SJSA1 (cell line): ENCODE measurements at regions not wholly inside any gene's neighbourhood (a gene's known extent, or its start where the extent isn't known, plus 50 kb on each side); places are given as distances from the start of the nearest gene placed in this dataset.
A peak's percentile ranks its signal among the peaks of the same experiment; 100 is the strongest.
"Not testable (repeated sequence)": the region's sequence is repeated elsewhere in the genome, so short reads cannot be mapped to it uniquely, and the experiment has no call there.

Experiments
- DNase-seq, 2 experiments: peaks; one replicate each; pipeline ENCODE4 v3.0.0-alpha.2; 2015 to 2020; ENCODE audit warnings: low spot score in 2 of 2, low read depth in 1 of 2
- H3K27ac ChIP-seq: fragments of 250-450 bp; sonication (Bioruptor Pico); 2 replicates; pipeline ENCODE4 v1.5.1; 2020; ENCODE audit warnings: mild to moderate bottlenecking, moderate library complexity
- H3K27me3 ChIP-seq: fragments of 250-450 bp; sonication (Bioruptor Pico); replicated peaks from 2 replicates; pipeline ENCODE4 v1.5.1; 2020; ENCODE audit warnings: mild to moderate bottlenecking, moderate library complexity
- H3K36me3 ChIP-seq: fragments of 250-450 bp; sonication (Bioruptor Pico); 2 replicates; pipeline ENCODE4 v1.5.1; 2020; ENCODE audit warnings: mild to moderate bottlenecking
- H3K4me1 ChIP-seq: fragments of 250-450 bp; sonication (Bioruptor Pico); replicated peaks from 2 replicates; pipeline ENCODE4 v1.6.1; 2021; ENCODE audit warnings: mild to moderate bottlenecking
- H3K4me3 ChIP-seq: fragments of 250-450 bp; sonication (Bioruptor Pico); 2 replicates; pipeline ENCODE4 v1.5.1; 2020; ENCODE audit warnings: mild to moderate bottlenecking
- H3K9me3 ChIP-seq: fragments of 250-450 bp; sonication (Bioruptor Pico); replicated peaks from 2 replicates; pipeline ENCODE4 v1.5.1; 2020; ENCODE audit warnings: mild to moderate bottlenecking

- H3K36me3 ChIP-seq = no peaks in the 10 kb centered on the region
- H3K4me1 ChIP-seq = peaks cover 16% of the 10 kb centered on the region
- H3K27ac ChIP-seq = no peak overlapping the region
- H3K4me3 ChIP-seq = no peak overlapping the region
- H3K9me3 ChIP-seq = no peaks in the 10 kb centered on the region
- DNase-seq = no peak
- no peaks in the 10 kb centered on the region for H3K27me3 ChIP-seq
Observed at GRCh38 chr16:64094181-64094965, 1027.5 kb downstream of the CDH11 start.

- peak overlapping the region; percentile 61 for H3K27ac ChIP-seq
- peak in 1 of 2 experiments; percentile 67 for DNase-seq
- no peak overlapping the region for H3K4me3 ChIP-seq
- H3K27me3 ChIP-seq = no peaks in the 10 kb centered on the region
- no peaks in the 10 kb centered on the region for H3K9me3 ChIP-seq
- peaks cover 16% of the 10 kb centered on the region for H3K4me1 ChIP-seq
- H3K36me3 ChIP-seq = no peaks in the 10 kb centered on the region
Observed at GRCh38 chr16:64092271-64092670, 1029.6 kb downstream of the CDH11 start.

- no peaks in the 10 kb centered on the region for H3K36me3 ChIP-seq
- H3K4me1 ChIP-seq = peaks cover 16% of the 10 kb centered on the region
- H3K4me3 ChIP-seq = no peak overlapping the region
- H3K27me3 ChIP-seq = no peaks in the 10 kb centered on the region
- DNase-seq = no peak
- no peak overlapping the region for H3K27ac ChIP-seq
- no peaks in the 10 kb centered on the region for H3K9me3 ChIP-seq
Observed at GRCh38 chr16:64090327-64090726, 1031.5 kb downstream of the CDH11 start.

- no peaks in the 10 kb centered on the region for H3K36me3 ChIP-seq
- no peak overlapping the region for H3K27ac ChIP-seq
- DNase-seq = peak in 1 of 2 experiments; percentile 19
- H3K4me3 ChIP-seq = no peak overlapping the region
- H3K27me3 ChIP-seq = no peaks in the 10 kb centered on the region
- H3K4me1 ChIP-seq = peaks cover 16% of the 10 kb centered on the region
- no peaks in the 10 kb centered on the region for H3K9me3 ChIP-seq
Observed at GRCh38 chr16:64089697-64090096, 1032.2 kb downstream of the CDH11 start.

- H3K4me1 ChIP-seq = peaks cover 16% of the 10 kb centered on the region
- H3K9me3 ChIP-seq = no peaks in the 10 kb centered on the region
- H3K4me3 ChIP-seq = no peak overlapping the region
- no peaks in the 10 kb centered on the region for H3K27me3 ChIP-seq
- no peak overlapping the region for H3K27ac ChIP-seq
- no peak for DNase-seq
- no peaks in the 10 kb centered on the region for H3K36me3 ChIP-seq
Observed at GRCh38 chr16:64088838-64089237, 1033.0 kb downstream of the CDH11 start.

- no peak for DNase-seq
- Histone ChIP-seq H3K36me3 (no peaks in the 10 kb centered on the region), H3K9me3 (no peaks in the 10 kb centered on the region), H3K27me3 (no peaks in the 10 kb centered on the region), H3K4me3 (no peak overlapping the region), H3K4me1 (no peaks in the 10 kb centered on the region), H3K27ac (no peak overlapping the region)
Observed at GRCh38 chr16:64085296-64085695, 1036.6 kb downstream of the CDH11 start.

GRCh38 chr16:64084706-64085105 lies 1037.2 kb downstream of the CDH11 start:
- H3K36me3 ChIP-seq = no peaks in the 10 kb centered on the region
- H3K27me3 ChIP-seq = no peaks in the 10 kb centered on the region
- no peaks in the 10 kb centered on the region for H3K4me1 ChIP-seq
- H3K4me3 ChIP-seq = no peak overlapping the region
- DNase-seq = no peak
- no peak overlapping the region for H3K27ac ChIP-seq
- no peaks in the 10 kb centered on the region for H3K9me3 ChIP-seq

GRCh38 chr16:64083428-64084129 lies 1038.3 kb downstream of the CDH11 start:
- H3K4me3 ChIP-seq = no peak overlapping the region
- H3K27ac ChIP-seq = no peak overlapping the region
- H3K9me3 ChIP-seq = no peaks in the 10 kb centered on the region
- DNase-seq = no peak
- no peaks in the 10 kb centered on the region for H3K27me3 ChIP-seq
- no peaks in the 10 kb centered on the region for H3K4me1 ChIP-seq
- H3K36me3 ChIP-seq = no peaks in the 10 kb centered on the region

- H3K4me3 ChIP-seq = no peak overlapping the region
- H3K27me3 ChIP-seq = no peaks in the 10 kb centered on the region
- H3K36me3 ChIP-seq = no peaks in the 10 kb centered on the region
- no peak for DNase-seq
- no peak overlapping the region for H3K27ac ChIP-seq
- H3K4me1 ChIP-seq = no peaks in the 10 kb centered on the region
- H3K9me3 ChIP-seq = no peaks in the 10 kb centered on the region
Observed at GRCh38 chr16:64077242-64077641, 1044.6 kb downstream of the CDH11 start.

GRCh38 chr16:64074706-64075105 lies 1047.2 kb downstream of the CDH11 start:
- H3K4me3 ChIP-seq = no peak overlapping the region
- DNase-seq = no peak
- no peak overlapping the region for H3K27ac ChIP-seq
- no peaks in the 10 kb centered on the region for H3K9me3 ChIP-seq
- no peaks in the 10 kb centered on the region for H3K27me3 ChIP-seq
- no peaks in the 10 kb centered on the region for H3K36me3 ChIP-seq
- no peaks in the 10 kb centered on the region for H3K4me1 ChIP-seq

GRCh38 chr16:64072131-64072730 lies 1049.6 kb downstream of the CDH11 start:
- DNase-seq, H3K9me3 ChIP-seq, H3K4me3 ChIP-seq, H3K27ac ChIP-seq, H3K27me3 ChIP-seq, H3K36me3 ChIP-seq, H3K4me1 ChIP-seq: not testable (repeated sequence)

GRCh38 chr16:64065523-64065922 lies 1056.3 kb downstream of the CDH11 start:
- no peaks in the 10 kb centered on the region for H3K27me3 ChIP-seq
- H3K4me1 ChIP-seq = no peaks in the 10 kb centered on the region
- H3K36me3 ChIP-seq = no peaks in the 10 kb centered on the region
- DNase-seq = no peak
- H3K9me3 ChIP-seq = no peaks in the 10 kb centered on the region
- H3K4me3 ChIP-seq = no peak overlapping the region
- H3K27ac ChIP-seq = no peak overlapping the region

- Histone ChIP-seq H3K4me3 (no peak overlapping the region), H3K27me3 (no peaks in the 10 kb centered on the region), H3K36me3 (no peaks in the 10 kb centered on the region), H3K4me1 (no peaks in the 10 kb centered on the region), H3K27ac (no peak overlapping the region), H3K9me3 (no peaks in the 10 kb centered on the region)
- no peak for DNase-seq
Observed at GRCh38 chr16:64061621-64062020, 1060.2 kb downstream of the CDH11 start.

GRCh38 chr16:64060631-64061030 lies 1061.2 kb downstream of the CDH11 start:
- Histone ChIP-seq H3K36me3 (no peaks in the 10 kb centered on the region), H3K27ac (no peak overlapping the region), H3K9me3 (no peaks in the 10 kb centered on the region), H3K4me1 (no peaks in the 10 kb centered on the region), H3K4me3 (no peak overlapping the region), H3K27me3 (no peaks in the 10 kb centered on the region)
- no peak for DNase-seq
